GM21619 (cell line): ENCODE measurements at regions not wholly inside any gene's neighbourhood (a gene's known extent, or its start where the extent isn't known, plus 50 kb on each side); places are given as distances from the start of the nearest gene placed in this dataset.
"Not testable (repeated sequence)": the region's sequence is repeated elsewhere in the genome, so short reads cannot be mapped to it uniquely, and the experiment has no call there.

Experiments
- ATAC-seq: cut with Tn5 transposase; IDR thresholded peaks from one replicate; pipeline ENCODE4 v1.9.1; 2021; ENCODE audit not compliant: unreplicated experiment

DNA sequence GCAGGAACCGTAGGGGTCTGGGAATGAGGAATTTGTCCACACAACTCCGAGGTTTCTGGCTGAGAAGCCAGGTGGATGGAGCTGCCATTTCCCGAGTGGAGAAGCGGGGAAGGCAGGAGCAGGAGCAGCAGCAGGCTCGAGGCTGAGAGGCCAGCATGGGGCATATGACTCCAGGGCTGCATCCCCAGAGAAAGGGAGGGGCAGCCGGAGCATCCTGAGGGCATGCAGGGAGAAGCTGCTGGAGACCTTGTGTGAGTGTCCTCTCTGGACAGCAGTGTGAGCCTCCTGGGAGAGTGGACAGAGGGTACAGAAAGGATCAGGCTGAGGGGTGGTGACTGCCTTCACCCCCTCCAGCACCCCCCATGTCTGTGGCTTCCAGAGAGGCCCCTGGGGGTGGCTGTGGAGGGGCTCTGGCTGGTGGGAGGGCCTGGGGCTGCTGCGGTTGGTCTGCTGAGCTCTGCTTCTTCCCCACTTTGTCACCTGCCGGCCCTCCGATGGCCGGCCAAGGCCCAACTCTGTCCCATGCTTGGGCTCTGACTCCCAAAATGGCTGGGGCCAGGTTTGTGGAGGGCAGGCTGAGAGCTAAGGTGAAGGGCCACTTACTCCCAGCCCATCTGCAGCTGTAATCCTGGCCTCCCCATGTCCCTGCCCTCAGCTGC, 633.1 kb downstream of the MATN1 start:
- no peak for ATAC-seq

DNA sequence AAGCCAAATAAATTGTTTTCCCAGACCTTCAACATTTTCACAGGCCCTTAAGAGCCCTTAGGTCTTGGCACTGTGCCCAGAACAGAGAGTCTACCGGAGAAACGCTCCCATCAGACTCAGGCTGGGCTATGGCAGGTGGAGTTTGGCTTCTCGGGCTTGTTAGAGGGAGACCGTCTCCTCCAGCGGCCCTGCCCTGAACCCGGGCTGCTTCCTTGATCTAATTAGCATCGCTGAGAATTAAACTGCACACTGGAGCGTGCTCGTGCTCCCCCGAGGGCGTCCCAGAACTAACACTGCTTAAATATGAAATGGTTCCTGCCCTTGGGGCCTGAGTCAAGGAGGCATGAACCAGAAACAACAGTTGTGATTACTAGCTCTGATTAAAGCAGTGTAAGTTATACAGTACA, 634.4 kb downstream of the MATN1 start:
- ATAC-seq = no peak

DNA sequence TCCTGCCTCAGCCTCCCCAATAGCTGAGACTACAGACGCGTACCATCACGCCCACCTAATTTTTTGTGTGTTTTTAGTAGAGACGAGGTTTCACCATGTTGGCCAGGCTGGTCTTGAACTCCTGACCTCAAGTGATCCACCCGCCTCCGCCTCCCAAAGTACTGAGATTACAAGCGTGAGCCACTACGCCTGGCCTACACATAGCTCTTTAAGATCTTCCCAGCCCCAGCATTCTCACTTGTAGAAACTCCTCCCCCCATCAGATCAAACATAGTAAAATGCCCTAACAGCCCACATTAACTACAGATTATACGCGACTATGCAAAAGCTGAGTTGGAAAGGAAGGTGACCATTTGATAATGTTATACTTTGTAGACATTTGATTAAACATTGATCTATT, 634.8 kb downstream of the MATN1 start:
- ATAC-seq = no peak

DNA sequence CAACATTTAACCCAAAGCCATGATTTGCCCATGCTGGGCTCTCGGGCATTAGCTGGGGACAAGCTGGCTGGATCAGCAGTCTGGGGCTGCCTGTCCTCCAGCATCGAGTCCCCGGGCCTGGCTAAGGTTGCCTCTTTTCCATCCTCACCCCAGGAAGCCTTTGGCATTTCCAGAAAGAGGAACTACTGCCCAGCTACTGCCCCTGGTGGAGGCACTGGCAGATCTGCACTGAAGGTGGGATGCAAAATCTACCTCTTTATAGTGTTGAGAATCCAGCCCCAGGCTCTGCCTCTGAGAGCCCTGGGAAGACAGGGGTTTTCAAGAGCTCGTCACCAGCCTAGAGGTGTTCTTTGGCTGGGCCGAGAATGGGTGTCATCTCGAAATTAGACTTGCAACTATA, 635.9 kb downstream of the MATN1 start:
- no peak for ATAC-seq

DNA sequence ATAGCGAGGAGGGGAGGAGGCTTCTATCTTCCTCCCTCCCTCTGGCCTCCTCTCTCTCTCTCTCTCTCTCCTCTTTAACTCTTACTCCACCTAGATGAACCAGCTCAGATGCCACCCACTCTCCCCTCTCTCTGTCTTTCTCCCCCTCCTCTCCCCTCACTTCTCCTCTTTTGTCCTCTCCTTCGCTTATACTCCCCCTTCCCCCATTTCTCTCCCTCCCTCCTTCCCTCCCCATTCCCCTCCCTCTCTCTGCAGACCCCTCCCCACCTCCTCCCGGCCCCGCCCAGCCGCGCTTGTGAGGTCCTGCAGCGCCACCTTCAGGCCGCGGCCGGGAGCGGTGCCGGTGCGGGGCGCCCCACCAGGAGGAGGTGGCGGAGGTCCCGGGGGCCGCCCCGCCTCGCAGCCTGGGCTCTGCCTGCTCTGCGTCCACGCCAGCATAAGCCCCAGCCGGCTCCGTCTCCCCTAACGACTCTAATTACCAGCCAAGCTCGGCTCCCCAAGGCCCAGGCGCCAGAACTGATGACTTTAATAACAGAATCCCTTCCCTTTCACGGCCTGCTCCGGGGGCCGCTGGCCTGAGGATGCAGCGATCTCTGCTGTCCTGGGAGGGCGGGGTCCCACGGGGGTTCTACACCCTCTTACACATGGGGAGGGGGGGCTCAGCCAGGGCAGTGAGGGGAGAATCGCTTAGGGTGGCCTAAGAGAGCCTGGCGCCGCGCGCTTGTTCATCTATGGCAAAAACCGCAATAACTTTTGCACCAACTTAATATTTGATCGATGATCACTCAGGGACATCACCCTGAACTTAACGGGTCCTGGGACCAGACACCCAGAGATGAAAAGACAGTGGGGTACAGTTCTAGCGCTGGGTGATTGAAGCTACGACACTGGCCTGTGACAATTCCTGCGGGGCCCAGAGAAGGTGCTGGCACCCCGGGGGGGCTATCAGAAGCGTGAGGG, 637.3 kb downstream of the MATN1 start:
- ATAC-seq = no peak

DNA sequence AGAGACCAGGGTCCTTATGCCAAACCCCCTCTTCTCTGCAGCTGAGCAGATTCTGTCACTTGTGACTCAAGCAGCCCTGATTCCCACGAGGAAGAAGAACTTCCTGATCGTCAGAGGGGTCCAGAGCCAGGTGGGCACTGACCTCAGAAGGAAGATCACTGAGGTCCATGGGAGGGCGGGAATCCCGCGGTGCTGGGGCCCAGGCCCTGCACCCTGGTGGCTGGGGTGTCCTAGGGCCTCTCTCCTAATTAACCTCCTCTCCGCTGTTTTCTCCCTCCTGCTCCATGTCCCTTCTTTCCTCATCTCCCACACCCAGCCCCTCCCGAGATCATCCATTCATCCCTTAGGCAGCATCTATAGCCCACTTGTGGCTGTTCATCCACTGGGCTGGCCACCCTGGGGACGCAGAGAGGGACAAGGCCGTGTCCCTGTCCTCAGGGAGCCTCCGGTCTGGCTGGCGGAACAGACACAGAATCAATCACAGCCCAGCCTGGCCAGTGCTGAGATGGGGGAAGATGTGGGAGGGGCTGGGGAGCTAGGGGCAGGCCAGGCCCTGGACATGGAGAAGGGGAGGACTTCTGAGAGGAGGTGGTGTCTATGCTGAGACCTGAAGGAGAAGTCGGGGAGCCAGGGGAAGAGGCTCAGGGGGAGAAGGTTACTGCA, 638.3 kb downstream of the MATN1 start:
- no peak for ATAC-seq

DNA sequence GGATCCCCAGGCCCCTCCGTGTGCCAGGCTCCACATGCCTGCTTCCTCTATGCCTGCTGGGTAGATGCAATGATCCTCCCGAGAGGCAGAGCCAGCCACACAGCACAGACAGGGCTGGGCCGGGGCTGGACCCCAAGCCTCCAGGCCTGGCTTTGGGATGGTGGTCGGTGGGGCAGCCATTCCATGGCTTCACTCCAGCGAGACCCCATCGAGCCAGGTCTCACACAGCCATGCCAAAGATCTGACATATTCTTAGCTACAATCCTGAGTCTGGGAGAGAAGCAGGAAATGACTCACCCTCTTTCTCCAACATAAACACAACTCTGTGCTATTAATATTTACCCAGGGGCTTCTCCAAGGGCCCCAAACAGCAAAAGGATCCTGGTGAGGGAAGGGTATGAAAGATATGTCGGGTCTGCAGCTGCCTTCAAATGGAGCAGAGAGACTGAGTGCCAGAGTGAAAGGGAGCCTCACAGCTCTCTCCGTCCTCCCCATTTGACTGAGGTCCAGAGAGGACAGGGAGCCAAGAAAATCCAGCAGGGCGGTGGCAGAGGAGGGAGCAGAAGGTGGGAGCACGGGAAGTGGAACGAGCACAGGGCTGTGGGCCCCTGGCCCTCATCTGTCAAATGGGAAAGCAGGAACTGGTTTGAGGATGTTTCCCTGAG, 639.5 kb downstream of the MATN1 start:
- ATAC-seq = no peak

DNA sequence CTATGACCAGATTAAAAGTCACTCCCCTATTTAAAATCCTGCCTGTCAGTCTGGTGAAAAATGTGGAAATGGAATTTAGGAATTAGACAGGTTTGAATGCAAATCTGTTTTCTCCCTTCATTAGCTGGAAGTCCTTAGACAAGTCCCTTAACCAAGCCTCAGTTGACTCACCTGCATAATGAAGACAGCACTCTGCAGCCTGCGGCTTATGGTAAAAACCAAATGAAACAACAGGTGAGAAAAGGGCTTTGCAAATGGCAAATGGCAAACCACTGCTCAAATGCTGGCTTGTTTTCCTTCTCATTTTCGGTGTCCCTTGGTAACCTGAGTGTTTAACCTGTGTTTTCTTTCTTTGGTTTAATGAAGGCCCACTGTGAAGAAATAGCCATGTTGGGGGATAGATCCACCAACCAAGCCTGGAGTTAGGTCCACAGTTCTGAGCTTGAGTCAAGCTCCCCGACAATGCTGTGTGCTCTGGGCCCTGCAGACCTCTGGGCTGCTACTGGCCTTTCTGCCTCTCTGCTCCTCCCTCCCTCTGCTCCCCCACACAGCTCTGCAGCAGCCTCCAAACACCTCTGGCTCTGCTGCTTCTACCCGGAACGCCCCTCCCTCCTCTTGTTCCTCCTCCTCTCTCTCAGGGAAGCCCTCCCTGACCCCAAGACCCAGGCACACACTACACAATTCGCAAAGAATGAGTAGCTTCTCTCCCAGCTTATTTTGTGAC, 641.8 kb downstream of the MATN1 start:
- ATAC-seq = no peak

DNA sequence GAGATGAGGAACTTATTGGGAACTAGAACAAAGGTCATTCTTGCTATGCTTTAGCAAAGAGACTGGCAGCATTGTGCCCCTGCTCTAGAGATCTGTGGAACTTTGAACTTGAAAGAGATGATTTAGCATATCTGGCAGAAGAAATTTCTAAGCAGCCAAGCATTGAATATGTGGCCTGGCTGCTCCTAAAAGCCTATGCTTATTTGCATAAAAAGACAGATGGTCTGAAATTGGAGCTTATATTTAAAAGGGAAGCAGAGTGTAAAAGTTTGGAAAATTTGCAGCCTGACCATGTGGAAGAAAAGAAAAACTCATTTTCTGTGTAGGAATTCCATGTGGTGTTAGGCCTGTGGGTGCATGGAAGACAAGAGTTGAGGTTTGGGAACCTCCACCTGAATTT, 647.5 kb downstream of the MATN1 start:
- ATAC-seq = not testable (repeated sequence)

DNA sequence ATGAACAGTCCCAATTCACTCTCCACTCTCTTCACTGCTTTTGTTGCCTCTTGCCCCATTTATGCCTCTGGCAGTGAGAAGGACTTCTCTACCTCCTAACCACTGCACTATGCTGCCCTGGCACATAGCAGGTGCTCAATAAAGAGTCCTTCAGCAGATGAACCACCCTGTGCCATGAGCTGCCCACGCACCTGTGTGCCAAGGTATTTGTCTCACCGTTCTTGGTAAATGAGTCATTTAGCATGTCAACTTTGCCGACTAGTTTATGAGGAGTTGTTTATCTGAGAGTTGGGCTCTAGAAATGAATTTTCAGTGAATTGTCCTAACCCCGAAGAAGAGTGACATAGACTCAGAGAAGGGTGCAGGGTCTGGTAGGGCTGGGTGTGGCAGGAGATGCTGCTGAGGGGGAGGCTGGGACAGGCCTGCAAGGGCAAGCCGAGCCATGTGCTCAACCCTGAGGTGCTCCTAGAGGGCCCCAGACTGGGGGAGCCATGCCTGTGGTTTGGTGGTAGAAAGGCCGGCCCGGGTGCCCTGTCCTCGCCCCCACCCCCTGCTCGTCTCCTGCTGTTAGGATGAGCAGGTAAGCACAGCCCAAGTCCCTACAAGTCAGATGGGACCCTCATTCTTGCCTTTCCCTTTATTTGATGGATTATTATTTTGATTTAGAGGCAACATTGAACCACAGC, 654.5 kb downstream of the MATN1 start:
- no peak for ATAC-seq

DNA sequence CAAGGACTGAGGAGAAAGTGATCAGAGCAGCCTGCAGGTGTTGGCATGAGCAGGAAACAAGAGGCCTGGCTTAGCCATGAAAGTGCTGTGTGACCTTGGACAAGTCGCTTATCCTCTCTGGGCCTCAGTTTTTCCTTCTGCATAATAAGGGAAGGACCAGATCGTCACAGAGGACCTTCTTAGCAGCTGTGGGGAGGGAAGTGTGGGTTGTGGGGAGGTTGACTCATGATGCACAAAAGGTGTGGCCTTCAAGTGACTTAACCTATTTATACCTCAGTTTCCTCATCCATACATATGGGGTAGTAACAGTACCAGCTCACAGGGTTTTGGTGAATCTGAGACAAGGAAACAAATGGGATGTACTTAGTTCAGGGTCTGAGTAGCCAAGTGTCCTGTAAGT, 658.8 kb downstream of the MATN1 start:
- ATAC-seq = no peak

DNA sequence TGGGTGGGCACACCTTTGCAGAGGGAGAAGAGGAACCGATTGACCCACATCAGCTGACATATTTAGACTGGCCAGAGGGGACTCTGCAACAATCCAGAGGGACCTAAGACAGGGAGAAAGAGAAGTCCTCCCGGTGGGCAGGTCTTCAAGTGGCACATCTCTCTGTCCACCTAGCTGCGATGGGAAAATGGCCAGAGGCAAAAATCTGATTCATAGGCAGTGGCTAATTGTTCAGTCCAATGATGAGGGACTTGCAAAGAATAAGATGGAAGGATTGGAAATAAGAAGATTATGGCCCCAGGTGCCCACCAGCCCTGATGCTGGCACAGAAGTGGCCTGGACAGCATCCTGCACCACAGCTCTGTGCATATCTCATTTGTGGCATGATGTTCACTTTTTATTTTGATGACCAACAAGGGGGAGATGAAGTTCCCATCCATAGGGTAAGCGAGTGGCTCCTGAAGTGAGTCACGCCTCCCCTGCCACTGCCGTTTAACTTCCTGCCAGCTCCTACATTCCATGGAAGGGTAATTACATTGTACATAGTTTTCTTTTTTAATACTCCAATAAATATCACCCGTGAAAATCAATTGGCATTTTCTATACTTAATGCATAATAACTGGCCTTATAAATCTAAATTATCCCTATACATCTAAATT, 659.6 kb downstream of the MATN1 start:
- no peak for ATAC-seq

DNA sequence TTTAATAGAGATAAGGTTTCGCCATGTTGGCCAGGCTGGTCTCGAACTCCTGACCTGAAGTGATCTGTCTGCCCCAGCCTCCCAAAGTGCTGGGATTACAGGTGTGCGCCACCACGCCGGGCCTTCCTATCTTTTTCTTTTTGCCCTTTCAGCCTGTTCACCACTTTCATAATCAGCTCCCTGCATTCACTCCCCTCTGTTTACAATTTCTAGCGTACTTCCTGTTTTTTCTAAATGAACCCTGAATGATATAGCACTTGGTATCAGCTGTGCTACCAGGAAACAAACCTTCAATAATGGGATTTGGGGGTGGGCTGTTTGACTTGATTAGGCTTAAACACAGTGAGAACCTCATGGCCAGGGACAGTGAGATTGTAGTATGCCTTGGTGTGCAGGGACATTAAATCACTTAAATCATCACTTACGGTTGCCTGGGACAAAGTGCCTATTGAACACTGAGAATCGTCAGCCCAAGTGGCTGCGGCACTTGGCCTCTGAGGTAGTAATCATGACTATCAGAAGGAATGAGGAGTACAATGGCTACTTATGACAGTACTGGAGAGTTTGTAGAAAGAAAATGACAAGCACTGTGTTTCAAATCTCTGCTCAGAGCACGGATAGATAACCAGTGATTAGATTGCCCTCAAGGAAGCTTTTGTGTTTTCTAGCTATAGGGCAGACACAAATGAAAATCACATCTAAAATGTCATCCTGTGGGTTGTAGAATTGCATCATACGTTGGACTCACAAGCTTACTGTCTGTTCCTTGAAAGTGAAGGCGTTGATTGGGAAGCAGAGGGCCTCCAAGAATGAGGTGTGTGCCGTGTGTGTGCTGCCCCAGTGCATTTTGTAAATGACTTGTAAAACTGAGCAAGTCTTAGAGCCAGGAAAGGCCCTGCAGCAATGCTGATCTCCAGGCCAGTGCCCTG, 661.8 kb downstream of the MATN1 start:
- no peak for ATAC-seq

DNA sequence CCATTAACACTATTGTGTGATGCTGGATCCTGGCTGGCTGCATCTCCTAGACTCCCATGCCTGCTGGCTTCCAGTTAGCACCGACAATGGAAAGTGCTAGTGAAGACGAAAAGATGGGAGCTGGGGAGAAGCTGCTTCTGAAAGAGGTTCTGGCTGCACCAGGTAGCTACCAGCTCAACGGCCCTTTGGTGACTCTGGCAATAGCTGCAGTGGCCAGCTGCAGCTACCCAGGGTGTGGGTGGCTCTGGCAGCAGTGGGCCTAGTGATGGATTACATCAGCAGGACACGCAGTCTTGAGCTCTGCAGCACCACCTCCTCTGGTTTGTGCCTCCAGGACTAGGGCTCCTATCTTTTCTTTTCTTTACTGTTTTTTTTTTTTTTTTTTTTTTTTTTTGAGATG, 662.6 kb downstream of the MATN1 start:
- ATAC-seq = no peak

DNA sequence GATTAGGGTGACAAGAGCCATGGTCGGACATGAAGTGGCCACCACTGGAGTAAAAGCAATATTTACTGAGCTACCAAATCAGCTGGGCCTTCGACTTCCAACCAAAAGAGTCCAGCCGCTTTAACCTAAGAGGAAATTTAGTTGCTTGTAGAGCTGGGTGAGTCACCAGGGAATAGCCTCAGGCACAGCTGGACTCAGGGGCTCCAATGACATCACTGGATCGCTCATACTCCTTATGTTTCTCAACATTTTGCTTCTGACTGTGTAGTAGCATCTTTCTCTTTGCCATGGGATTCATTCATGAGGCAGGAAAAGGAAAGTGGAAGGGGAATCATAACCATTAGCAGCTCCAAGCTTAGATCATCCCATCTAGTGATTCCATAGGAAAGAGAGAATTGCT, 664.4 kb downstream of the MATN1 start:
- no peak for ATAC-seq

DNA sequence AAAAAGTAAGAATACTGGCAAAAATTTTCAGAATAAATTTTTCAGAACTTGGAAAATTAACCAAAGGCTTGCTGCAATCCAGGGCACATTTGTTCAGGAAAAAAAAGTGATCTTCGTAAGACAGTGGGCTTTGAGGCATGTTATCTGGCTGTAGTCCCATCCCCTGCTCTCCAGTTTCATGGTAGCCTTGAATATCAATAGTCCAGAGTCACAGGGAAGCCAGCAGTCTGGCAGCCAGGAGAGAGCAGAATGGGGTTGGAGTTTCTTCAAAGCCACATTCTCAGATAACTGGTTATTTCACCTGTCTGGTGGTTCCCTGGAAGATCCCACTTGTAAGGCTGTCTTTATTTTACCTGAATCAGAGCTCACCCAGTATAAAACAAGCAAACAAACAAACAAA, 669.3 kb downstream of the MATN1 start:
- ATAC-seq = no peak

DNA sequence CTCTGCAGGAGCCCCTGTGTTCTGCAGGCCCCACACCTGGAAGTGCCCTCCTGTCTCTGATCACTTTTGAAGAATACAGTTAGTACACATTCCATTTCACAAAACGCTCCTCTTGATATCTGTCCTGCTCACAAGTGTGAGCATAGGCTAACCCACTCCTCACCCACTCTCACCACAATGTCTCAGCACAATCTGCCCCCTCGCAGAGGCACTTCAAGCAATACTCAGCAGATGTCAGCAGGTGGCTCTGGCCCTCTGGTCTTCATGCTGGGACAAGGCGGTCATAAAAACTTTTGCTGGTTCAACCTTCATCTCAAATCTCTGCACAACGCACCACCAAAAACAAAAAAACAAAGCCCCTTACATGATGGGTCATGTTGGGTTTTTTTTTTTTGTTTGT, 671.2 kb downstream of the MATN1 start:
- no peak for ATAC-seq

DNA sequence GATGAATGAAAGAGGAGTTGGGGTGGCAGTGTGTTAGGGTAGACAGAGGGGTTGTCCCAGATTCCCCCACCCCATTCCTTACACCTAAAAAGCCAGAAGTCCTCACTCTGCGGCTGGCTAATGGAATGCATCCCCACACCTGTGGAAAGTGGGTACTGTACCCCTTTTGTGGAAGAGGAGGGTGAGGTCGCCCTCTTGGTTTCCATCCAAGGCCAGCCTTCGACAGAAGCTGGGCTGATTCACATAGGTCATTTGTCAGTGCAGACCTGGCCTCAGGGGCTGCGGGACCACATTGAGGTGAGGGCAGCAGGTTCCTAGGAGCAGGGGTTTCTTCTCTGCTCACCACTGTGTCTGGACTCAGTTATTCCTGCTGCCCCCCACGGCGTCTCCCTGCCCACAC, 671.6 kb downstream of the MATN1 start:
- ATAC-seq = no peak
